GM12865 (cell line): ENCODE measurements at regions not wholly inside any gene's neighbourhood (a gene's known extent, or its start where the extent isn't known, plus 50 kb on each side); places are given as distances from the start of the nearest gene placed in this dataset.

Experiments used
- DNase-seq: peaks from one replicate; pipeline ENCODE4 v3.0.0; 2010; ENCODE audit warnings: low read depth
- H3K4me3 ChIP-seq: 2 replicates; pipeline ENCODE4 v1.5.1; 2011; ENCODE audit warnings: mild to moderate bottlenecking, low read depth, low read length, control low read depth
- CTCF ChIP-seq: IDR thresholded peaks from 2 replicates; pipeline ENCODE4 v1.5.1; 2011; ENCODE audit warnings: low read length, control low read depth, low read depth, inconsistent platforms; ENCODE audit not compliant: insufficient read depth; ENCODE audit errors: missing control alignments

DNA sequence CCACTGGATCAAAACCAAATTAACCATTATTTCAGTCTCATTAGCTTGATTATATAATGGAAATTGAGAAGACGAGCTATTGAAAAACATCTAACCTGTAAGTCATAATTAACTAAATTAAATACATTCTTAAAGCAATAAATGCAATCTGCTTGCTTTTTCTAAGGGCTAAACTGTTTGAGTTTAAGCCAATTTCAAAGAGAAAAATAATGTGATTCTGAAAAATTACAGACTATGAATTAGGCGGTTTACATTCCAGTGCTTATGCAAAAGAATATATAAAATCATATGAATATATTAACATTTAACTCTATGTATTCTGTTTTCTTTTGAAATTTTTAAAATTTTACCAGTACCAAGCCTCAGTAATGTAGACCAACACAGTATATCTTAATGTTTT, 1349.4 kb downstream of the FSCB start:
- DNase-seq, result no peak
- H3K4me3 ChIP-seq, result no peak overlapping the region
- no peak for TF ChIP-seq CTCF

GRCh38 chr14:43155924-43156323, 1351.2 kb downstream of the FSCB start:
- DNase-seq, result no peak
- no peak overlapping the region for H3K4me3 ChIP-seq
- TF ChIP-seq CTCF, result no peak

GRCh38 chr14:43155258-43155657, 1351.8 kb downstream of the FSCB start:
- TF ChIP-seq CTCF, result no peak
- no peak for DNase-seq
- no peak overlapping the region for H3K4me3 ChIP-seq

GRCh38 chr14:43147485-43147884, 1359.6 kb downstream of the FSCB start:
- no peak for DNase-seq
- no peak overlapping the region for H3K4me3 ChIP-seq
- no peak for TF ChIP-seq CTCF

DNA sequence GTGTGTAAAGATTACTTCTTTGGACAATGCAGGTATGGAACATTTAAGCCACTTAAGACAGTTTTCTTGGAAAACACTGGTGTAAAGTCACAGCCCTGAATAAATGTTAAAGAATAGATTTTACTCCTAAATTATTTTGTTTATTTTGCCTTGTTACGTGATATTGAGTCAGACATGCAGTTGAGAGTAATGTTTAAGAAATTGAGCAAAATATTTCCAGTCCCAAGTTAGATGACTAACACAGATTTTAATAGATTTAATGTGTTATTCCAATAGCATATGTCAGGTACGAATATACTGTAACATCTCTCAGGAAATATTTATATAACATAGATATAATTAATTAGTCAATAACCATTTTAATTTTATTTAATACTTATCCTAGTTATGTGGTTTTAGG, 1361.7 kb downstream of the FSCB start:
- H3K4me3 ChIP-seq, result no peak overlapping the region
- TF ChIP-seq CTCF, result no peak
- DNase-seq, result no peak

GRCh38 chr14:43143106-43143505, 1364.0 kb downstream of the FSCB start:
- TF ChIP-seq CTCF, result no peak
- DNase-seq, result no peak
- H3K4me3 ChIP-seq, result no peak overlapping the region

GRCh38 chr14:43141636-43142191, 1365.4 kb downstream of the FSCB start:
- no peak for TF ChIP-seq CTCF
- no peak for DNase-seq
- H3K4me3 ChIP-seq, result no peak overlapping the region
